ENCODE measurements at regions not wholly inside any gene's neighbourhood (a gene's known extent, or its start where the extent isn't known, plus 50 kb on each side); places are given as distances from the start of the nearest gene placed in this dataset.

DNA sequence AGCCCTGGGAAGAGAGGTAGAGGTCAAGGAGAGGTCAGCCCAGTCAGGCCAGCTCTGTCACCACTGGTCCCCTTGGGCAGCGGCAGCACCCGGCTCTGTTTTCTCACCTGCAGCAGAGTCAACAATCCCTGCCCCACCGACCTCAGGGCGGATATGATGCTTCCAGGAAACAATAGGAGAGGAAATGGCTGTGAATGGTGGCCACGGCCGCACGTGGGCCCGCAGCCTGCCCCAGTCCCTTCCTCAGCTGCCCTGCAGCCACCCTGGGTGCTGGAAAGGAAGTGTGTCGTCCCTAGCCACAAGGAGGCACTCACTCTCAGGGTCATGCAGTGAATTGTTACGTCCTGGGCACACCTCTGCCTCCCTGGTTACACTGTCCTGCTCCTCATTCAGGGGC lies 92.5 kb upstream of the ENPP6 start:
- no peak for DNase-seq

DNA sequence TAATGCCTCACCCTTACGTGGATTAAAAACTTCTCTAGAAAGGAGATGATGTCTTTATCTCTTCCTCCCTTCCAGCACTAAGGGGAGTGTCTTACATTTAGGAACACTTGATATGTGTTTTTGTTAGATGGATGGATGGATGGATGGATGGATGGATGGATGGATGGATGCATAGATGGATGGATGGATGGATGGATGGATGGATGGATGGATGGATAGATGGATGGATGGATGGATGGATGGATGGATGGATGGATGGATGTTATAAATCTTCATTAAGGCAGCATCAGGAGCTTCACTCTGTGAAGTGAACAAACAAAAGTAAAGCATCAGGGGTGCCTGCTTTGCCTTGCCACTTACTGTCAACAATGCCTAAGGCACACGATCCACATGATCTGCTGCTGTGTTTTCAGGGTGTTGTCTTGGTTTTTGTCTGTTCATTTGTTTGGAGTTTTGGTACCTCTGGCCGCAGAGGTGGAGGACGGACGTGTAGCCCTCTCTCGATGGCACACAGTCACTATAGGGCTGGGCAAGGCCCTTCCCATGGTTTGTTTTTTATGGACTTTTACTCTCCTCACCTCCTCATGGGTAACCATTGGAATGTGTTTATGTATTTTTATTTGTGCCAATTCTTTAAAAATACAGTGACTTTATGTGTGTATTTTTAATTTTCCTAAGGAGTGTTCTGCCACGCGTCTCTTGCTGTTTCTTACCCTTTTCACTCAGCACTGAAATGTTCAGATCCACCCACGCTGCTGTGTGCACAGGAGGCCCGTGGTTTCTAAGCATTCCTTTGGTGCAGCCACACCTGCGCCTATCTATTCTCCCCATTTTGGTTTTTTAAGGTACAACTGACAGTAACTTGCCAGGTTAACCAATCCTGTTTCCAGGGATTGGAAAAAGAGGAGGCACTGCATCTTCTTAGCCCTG lies 91.8 kb upstream of the ENPP6 start:
- DNase-seq, result no peak

DNA sequence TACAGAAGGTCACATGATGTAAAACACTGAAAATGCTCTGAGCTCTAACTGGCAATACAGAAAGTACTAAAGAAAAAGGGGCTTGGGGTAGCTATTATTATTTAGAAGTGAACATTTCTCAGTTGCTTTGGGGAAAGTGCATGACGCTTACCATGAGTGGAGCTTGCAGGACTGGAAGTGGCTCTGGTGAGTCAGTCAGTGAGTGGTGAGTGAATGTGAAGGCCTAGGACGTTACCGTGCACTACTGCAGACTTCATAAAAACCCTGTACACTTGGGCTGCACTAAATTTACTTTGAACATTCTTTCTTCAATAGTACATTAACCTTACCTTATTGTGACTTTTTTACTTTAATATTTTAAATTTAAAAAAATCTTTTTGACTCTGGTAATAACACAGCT lies 89.3 kb upstream of the ENPP6 start:
- no peak for DNase-seq

DNA sequence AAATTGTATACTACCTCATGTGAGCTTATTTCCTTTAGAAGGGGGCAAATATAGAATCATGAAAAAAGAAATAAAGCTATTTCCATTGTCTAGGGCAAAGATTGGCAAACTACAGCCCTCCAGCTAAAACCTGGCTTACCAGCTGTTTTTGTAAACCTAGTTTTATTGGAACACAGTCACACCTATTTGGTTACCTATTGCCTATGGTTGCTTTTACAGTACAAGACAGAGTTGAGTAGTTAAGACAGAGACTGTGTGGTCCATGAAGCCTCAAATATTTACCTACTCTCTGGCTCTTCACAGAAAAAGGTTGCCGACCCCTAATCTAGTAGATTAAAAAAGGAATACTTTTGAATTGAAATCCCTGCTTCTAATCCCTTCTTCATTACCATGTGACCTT lies 88.8 kb upstream of the ENPP6 start:
- DNase-seq, result no peak

DNA sequence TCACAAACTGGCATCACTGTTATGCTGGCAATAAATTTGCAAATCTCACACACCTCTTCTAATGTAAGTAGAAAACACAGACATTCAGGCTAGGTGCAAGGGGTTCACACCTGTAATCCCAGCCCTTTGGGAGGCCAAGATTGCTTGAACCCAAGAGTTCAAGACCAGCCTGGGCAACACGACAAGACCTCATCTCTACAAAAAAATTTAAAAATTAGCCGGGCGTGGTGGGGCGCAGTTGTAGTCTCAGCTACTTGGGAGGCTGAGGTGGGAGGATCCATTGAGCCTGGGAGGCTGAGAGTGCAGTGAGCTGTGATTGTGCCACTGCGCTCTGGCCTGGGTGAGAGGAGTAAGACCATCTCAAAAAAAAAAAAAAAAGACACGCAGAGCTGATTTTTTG lies 83.1 kb upstream of the ENPP6 start:
- no peak for DNase-seq

DNA sequence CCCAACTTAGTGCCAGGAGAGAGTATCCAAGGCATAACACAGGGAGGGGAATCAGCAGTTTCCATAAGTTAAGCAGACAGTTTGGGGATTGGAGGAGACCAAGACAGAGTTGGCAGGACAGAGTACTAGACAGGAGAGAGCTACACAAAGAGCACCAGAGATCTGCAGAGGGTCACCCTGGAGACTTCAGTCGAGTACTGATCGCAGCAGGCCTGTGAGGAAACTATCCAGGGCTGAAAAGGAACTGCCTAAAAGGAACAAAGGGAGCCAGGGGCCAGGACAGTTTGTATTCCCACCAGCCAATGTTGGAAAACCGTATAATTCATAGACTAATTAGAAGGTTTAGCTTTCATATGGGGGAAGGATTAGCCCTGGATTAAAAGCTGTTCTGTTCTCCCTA lies 80.6 kb upstream of the ENPP6 start:
- no peak for DNase-seq

DNA sequence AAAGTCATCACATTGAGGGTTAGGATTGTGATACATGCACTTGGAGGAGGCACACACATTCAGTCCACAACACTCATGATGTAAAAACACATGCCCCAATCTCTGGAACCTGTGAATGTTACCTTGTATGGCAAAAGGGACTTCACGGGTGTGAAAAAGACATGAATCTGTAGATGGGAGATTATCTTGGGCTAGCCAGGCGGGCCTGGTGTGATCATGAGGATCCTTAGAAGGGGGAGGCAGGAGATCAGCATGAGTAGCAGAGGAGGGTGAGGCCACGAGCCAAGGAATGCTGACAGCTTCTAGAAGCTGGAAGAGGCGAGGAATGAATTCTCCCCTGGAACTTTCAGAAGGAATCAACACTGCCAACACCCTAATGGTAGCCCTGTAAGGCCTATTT lies 77.5 kb upstream of the ENPP6 start:
- no peak for DNase-seq

DNA sequence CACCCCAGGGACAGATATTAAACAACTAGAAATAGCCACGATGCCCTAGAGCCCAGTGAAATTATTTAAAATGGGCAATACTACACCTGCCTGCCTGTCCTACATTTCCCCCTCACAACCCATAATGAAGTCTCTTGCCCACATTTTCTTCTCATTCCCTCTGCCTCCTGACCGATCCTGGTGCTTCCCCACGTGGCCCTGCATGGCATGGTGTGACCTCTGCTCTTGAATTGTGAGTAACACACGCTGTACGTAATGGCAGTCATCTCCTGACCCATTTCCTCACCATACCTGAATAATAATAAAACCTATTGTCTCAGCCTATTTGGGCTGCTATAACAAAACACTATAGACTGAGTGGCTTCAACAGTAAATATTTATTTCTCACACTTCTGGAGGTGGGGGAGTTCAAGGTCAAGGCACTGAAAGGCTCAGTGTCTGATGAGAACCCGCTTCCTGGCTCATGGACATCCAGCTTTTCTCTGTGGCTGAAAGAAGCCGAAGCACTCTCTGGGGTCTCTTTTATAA lies 77.0 kb upstream of the ENPP6 start:
- DNase-seq, result no peak

DNA sequence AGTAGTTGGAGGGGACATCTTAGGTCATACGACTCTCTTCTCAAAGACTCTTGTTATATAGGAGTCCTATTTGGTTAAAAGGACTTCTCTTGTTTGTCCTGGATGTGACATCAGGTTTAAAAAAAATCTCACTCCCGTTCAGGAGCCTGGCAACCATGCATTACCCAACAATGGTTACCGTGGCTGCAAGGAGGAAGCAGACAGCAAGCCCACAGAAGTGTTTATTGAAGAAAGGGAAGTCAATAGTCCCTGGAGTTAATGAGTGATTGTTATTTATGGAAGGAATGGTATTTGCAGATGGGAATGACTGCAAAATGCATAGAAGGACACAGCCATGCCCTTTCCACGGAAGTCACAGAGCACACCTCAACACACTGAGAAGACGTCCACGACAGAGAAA lies 75.9 kb upstream of the ENPP6 start:
- no peak for DNase-seq

DNA sequence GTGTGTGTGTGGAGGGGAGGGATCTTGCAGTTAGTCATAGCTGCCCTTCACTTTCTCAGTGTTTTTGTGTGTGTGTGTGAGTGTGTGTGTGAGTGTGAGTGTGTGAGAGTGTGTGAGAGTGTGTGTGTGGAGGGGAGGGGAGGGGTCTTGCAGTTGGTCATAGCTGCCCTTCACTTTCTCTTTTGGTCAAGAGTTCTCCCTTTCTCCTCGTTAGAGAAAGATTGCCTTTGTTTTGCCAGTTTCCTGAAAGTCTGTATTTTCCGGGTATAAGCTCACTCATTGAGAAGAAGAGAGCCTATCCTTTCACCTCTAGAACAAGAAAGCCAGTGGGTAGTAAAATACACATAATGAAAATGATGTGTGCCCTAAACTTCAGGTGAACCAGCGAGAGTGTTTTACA lies 75.2 kb upstream of the ENPP6 start:
- DNase-seq, result no peak

DNA sequence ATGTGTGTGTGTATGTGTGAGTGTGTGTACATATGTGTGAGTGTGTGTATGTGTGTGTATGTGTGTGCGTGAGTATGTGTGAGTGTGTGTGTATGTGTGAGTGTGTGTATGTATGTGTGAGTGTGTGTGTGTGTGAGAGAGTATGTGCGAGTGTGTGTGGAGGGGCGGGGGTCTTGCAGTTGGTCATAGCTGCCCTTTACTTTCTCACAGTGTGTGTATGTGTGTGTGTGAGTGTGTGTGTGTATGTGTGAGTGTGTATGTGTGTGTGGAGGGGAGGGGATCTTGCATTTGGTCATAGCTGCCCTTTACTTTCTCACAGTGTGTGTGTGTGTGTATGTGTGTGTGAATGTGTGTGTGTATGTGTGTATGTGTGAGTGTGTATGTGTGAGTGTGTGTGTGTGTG lies 74.8 kb upstream of the ENPP6 start:
- DNase-seq, result no peak

DNA sequence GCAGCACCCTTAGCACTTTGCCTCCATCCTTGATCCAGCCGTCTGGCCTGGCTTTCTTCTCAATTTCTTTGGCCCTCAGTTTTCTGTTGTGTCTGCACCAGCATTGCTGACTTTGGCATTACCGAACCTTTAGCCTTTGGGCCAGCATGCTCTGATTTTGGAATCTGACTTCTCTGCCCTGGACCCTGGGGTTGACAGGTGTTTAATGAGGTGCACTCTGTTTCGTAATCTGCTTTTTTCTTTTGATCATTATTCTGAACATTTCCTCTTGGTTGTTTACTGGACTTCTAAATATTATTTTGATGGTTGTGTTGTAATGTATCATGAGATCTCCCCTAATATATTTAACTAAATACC lies 71.5 kb upstream of the ENPP6 start:
- DNase-seq, result no peak

DNA sequence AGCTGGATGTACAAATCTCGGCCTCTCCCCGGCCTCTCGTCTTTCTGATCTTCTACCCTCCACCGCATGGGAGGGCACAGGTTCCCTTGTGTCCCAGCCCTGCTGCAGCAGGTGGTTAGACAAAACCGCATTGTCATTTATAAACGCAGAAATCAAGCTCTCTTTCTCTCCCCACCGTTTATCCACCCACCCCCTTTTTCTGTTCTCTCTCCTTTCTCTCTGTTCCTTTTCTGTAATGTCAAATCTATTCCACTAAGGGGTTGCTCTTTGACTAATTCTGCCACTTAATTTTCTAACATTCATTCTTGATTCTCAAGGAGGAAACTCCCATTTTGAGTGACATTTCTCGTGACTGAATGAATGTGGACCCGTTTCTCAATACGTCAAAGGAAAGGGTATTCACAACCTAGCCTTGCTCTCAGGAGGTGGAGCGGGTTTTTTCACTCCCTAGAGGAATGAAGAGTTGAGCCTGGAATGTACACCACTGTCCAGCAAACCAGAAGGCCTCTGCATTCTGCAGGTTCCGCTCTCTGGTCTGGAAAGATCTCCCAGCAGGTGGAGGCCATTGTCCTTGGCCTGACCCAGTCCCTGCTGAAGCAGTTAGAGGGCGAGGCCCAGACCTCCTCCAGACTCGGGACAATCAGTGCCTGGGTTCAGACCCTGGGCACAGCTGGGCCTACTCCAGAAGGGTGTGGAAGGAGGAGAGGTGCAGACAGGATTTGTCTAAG lies 70.9 kb upstream of the ENPP6 start:
- no peak for DNase-seq

DNA sequence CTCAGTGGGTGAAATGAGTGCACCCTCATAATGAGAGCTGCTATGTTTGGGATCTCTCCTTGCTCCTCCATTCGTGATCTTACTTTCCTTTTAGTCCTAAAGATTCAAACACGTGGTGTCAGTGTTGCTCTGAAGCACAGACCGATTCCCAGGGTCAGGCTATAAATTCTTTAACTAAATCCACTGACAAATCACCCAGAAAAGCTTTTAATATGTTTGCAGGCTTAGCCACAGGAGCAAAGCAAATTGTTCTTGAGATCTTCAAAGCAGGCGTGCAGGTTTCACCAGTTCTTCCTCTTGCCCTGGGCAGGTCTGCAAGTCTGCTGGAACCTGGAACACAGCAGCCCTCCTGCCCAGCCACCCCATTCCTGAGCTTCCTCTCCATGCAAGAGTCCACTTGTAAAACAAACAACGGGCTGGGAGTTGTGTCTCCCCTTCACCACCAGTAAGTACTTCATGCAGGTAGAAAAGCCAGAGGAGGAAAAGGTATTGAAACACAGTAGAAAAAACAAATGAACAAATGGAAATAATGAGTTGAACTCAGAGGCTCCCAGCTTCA lies 70.1 kb upstream of the ENPP6 start:
- DNase-seq, result peak; percentile 59

DNA sequence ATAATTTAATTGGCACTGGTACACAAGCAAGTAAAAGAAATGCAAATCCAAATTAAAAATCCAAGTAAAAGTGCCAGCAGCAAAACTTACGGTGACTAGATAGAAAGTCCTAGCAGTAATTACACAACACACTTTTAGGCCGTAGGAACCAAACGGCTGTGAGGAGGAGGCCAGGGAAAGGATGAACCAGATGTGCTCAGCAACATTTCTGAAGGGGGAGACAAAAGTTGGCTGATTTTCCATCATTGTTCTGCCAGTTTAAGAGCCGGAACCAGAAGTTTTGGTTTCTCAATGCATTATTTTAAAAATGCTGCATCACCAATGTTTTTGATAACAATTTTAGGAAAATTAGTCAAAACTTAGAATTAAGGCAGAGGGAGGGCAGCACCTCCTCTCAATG lies 68.7 kb upstream of the ENPP6 start:
- DNase-seq, result no peak

DNA sequence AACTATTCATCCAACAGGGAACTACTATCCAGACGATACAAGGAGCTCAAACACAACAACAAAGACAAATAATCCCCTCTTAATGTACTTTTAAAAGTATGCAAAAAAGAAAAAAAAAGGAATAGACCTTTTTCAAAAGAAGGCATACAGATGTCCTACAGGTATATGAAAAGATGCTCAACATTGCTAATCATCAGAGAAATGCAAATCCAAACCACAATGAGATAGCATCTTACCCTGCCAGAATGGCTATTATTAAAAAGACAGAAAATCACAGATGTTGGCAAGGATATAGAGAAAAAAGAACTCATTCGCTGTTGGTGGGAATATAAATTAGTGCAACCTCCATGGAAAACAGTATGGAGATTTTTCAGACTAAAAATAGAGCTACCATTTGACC lies 67.1 kb upstream of the ENPP6 start:
- no peak for DNase-seq

DNA sequence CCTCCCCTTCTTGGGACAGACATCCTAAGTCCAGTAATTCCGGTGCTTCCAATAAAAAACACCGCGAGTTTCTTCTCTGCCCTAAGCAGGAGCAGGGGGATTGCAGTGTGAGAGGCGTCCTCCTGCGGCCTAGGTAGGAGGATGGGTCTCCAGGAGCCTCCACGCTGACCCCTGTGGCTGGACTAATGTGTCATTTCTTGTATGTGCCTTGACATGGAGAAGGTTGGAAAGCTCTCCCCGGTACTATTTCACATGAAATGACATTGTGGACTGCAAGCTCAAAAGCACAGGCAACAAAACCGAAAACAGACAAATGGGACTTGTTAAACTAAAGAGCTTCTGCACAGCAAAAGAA lies 66.6 kb upstream of the ENPP6 start:
- DNase-seq, result no peak

DNA sequence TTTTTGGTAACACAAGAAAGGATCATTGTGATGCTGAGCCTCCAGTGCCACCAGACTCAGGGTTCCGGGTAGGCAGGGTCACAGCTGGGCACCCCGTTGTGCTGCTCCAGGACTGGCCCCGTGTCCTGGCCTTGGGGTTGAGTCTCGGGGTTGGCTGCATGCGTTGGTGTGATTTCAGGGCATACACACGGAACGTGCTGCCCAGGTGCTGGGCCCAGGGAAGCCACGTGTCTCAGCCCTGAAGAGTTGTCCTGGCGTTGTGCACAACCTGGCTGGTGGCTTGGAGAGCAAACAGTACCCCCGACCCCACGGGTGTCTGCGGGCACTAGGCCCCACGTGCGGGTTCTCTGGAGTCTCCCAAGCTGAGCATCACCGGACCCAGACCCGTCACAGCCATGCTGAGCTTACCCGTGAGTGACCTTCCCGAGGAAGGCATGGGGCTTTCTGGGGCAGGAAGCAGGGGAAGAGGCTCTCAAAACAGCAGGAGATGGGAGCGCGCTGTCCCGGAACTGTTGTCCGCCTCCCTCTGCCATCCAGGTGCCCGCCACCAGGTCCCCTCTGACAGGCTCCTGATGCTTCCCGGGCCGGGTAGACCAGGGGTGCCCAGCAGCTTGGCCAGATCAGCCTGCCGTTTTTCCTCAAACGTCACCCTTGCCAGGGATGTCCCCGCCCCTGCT lies 66.1 kb upstream of the ENPP6 start:
- DNase-seq, result no peak

DNA sequence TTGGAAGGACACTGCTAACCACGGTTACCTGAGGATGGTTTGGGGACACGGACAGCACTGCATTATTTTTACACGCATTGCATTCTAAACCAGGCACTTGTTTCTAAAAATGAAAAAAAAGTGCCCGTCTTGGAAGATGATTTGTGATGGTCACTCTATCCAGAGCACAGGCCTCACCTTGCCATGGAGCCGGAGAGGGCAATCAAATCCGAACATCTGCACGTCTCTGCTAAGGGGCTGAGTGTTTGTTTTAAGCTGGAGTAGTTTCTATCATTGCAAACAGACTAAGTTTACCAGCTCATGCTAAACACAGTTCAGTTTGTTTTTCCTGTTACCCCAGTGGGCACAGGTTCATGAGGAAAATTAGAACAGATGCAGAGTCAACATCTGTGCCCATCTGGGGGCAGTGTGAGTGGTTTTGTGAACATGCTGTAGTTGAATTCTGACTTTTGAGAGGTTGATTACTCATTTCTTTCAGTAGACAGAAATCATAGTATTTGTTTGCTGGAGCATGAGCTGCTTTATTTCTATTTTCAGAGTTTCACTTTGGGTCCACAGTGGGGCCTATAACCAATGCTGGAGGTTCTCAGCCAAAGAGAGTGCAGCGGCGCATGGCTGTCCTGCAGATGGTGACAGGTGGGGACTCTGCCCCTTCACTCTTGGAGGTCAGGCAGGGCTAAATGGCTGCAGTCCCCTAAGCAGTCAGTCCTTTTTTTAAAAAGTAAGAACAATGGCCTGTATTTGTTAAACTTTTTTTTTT lies 65.4 kb upstream of the ENPP6 start:
- no peak for DNase-seq

DNA sequence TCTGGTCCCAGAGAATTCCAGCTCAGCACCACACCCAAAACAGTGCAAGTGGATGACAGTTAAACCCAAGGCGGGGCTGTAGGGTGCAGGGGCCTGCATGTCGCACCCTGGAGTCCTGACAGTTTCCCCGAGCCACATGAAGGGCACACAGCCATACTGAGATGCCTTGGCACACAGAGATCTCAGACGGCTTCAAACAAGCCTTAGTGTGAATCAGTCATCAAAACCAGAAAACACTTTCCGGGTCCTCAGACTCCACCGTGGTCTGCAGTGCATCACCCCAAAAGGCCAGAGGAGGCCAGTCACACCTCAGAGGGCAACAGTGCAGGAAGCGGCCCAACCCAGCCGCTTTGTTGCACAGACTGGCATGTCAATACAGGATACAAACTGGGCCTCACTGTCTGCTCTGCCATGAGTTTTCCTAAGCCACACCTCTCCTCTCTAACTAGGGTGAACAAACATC lies 64.6 kb upstream of the ENPP6 start:
- no peak for DNase-seq

DNA sequence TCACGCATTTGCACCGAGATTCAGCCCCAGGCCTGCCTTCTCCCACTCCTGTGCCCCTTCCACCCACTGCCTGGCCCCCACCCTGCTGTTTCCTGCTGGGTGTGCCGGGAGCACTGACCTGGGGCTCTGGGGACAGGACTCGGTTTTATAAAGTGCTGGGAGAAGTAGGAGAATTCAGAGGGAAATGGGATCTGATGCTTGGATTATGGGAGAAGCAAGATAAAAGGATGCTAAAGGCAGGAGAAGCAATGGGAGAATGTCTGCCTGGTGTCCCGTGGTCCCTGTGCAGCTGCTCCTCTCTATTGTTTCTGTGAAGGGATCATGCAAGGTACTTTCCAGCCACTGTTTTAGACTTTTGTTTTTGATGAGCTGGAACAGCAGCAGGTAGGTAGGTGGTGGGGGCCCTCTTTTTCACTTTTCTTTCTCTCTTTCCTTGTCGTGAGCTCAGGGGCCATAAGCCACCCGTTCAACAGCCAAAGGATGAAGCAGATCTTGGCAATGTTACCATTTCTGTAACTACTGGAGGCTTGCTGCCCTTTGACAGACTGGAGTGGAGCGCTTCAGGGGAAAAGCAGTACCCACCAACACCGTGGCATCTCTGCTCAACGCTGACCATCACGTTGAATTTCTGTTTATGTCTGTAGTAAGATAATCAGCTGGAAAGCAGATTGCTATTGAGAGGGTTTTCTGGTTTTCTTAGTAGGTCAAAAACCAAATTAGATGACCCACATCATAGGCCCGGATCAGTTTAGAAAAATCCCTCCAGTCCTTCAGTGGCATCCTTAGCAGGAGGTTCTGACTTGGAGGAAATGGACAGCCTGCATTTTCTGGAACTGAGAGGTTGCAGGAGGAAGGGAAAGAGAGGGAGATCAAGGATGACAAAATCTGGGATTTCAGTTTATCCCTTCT lies 63.8 kb upstream of the ENPP6 start:
- DNase-seq, result no peak
